Colonic mucosa (tissue), 4 donors: ENCODE measurements at regions not wholly inside any gene's neighbourhood (a gene's known extent, or its start where the extent isn't known, plus 50 kb on each side); places are given as distances from the start of the nearest gene placed in this dataset.

Experiments used
- DNase-seq: peaks from one replicate; pipeline ENCODE4 v3.0.0-alpha.2; 2020
- H3K27ac ChIP-seq: fragments of 200-600 bp; one replicate; pipeline ENCODE4 v1.8.0; 2021
- H3K27me3 ChIP-seq: fragments of 200-600 bp; one replicate; pipeline ENCODE4 v1.8.0; 2021
- H3K36me3 ChIP-seq: fragments of 200-600 bp; one replicate; pipeline ENCODE4 v1.8.0; 2021
- H3K4me1 ChIP-seq: fragments of 200-600 bp; one replicate; pipeline ENCODE4 v1.8.0; 2021; ENCODE audit warnings: mild to moderate bottlenecking
- H3K4me3 ChIP-seq: fragments of 200-600 bp; one replicate; pipeline ENCODE4 v1.8.0; 2021
- H3K9ac ChIP-seq, 2 donors: one replicate each; pipeline ENCODE4 v1.7.0; 2013; ENCODE audit warnings: control low read depth in 2 of 2, low read depth in 2 of 2, low read length in 2 of 2
- H3K9me3 ChIP-seq: fragments of 200-600 bp; one replicate; pipeline ENCODE4 v1.8.0; 2021
- intact Hi-C: fragments of 100-400 bp; cut with DNase I; formaldehyde crosslinking; loops from one replicate; pipeline ENCODE4 v1.14.1; 2022
- TF ChIP-seq, protein P1 (sequence below): fragments of 200-600 bp; IDR thresholded peaks from one replicate; pipeline ENCODE4 v1.8.0; 2022; ENCODE audit warnings: antibody characterized with exemption, mild to moderate bottlenecking
- donor health status: healthy.
- donor health status: DM: no; HTN: no; CAD: no.
- donor health status: DM: no; HTN: no; CAD: no.

DNA sequence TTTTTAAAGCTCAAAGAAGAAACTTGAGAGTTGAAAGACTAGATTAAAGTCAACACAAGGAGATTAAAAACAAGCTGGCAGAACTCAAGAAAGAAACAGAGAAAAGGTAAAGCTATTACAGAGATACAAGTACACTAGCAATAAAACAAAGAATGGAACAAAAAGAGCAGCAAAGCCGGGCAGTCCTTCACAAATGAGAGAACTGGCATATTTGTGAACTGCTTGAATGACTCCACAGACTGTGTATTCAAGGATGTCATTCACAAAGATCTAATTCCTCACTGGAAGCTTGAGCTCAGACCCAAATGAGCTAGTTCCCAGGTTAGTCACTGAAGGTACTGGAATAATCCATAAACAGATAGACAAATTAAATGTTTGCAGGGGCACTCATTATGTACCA, 318.0 kb downstream of the MYCN start:
- no peak for DNase-seq
- Histone ChIP-seq H3K9me3 (no peaks in the 10 kb centered on the region), H3K4me3 (no peak overlapping the region), H3K27ac (no peak overlapping the region), H3K36me3 (no peaks in the 10 kb centered on the region), H3K27me3 (no peaks in the 10 kb centered on the region), H3K4me1 (no peaks in the 10 kb centered on the region), H3K9ac (no peak overlapping the region)
- TF ChIP-seq, protein P1, sequence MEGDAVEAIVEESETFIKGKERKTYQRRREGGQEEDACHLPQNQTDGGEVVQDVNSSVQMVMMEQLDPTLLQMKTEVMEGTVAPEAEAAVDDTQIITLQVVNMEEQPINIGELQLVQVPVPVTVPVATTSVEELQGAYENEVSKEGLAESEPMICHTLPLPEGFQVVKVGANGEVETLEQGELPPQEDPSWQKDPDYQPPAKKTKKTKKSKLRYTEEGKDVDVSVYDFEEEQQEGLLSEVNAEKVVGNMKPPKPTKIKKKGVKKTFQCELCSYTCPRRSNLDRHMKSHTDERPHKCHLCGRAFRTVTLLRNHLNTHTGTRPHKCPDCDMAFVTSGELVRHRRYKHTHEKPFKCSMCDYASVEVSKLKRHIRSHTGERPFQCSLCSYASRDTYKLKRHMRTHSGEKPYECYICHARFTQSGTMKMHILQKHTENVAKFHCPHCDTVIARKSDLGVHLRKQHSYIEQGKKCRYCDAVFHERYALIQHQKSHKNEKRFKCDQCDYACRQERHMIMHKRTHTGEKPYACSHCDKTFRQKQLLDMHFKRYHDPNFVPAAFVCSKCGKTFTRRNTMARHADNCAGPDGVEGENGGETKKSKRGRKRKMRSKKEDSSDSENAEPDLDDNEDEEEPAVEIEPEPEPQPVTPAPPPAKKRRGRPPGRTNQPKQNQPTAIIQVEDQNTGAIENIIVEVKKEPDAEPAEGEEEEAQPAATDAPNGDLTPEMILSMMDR, result no peak
- intact Hi-C loops, result no loop called here

- Histone ChIP-seq H3K27ac (no peak overlapping the region), H3K9ac (no peak overlapping the region), H3K36me3 (no peaks in the 10 kb centered on the region), H3K27me3 (no peaks in the 10 kb centered on the region), H3K4me1 (no peaks in the 10 kb centered on the region), H3K9me3 (no peaks in the 10 kb centered on the region), H3K4me3 (no peak overlapping the region)
- TF ChIP-seq, protein P1, result no peak
- DNase-seq, result no peak
- intact Hi-C loops, result no loop called here
These were observed 317.1 kb downstream of the MYCN start for GRCh38 chr2:16257322-16258028.

DNA sequence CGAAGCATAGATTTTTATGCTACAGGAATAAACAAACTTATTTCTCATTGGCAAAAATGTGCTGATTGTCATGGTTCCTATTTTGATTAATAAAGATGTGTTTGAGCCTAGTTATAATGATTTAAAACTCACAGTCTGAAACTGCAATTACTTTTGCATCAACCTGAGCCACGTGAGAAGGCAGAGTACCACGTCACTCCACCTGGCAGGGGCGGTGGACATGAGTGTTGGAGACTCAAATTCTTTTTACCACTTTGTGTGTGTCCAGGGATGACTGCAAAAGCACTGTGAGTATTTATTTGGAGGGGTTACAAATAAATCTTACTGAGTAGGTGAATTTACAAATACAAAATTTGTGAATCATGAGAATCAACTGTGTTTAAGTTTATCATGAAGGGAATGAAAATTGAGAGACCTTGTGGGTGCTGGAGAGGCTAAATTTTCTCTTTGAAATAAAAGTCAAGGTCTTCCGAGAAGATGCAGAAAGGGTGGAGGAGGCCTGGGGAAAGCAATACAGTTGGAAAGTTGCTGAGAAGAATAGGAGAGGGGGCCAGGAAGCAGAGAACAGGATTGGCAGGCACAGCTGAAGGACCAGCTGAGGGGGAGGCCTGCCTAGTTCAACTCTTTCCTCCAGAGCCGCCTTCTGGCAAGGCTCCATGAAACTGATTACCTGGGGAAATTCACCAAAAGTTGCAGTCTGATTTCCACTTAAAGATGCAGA, 316.4 kb downstream of the MYCN start:
- Histone ChIP-seq H3K4me3 (no peak overlapping the region), H3K9me3 (no peaks in the 10 kb centered on the region), H3K27ac (no peak overlapping the region), H3K9ac (no peak overlapping the region), H3K27me3 (no peaks in the 10 kb centered on the region), H3K36me3 (no peaks in the 10 kb centered on the region), H3K4me1 (no peaks in the 10 kb centered on the region)
- intact Hi-C loops, result no loop called here
- TF ChIP-seq, protein P1, result no peak
- DNase-seq, result no peak

DNA sequence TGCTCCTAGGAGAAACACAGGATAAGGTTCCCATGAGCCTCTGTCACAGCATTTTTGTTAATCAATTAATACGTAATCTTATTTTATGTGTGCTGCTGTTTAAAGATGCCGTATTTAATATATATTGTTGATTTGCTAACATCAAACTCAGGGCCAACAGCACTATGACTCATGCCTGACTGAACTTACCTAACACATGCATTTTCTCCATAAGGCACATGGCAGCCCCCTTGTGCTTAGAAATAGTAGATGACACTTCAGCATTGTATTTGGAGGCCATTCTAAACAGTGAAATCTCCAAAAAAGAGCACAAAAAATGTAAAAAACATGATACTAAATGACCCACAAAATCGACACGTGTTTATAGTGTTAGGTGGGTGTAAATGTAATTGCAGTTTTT, 314.8 kb downstream of the MYCN start:
- H3K4me1 ChIP-seq, result no peaks in the 10 kb centered on the region
- H3K9me3 ChIP-seq, result no peaks in the 10 kb centered on the region
- DNase-seq, result no peak
- no peak overlapping the region for H3K9ac ChIP-seq
- H3K36me3 ChIP-seq, result no peaks in the 10 kb centered on the region
- no peak overlapping the region for H3K4me3 ChIP-seq
- intact Hi-C loops, result no loop called here
- H3K27ac ChIP-seq, result no peak overlapping the region
- TF ChIP-seq, protein P1, result no peak
- no peaks in the 10 kb centered on the region for H3K27me3 ChIP-seq

DNA sequence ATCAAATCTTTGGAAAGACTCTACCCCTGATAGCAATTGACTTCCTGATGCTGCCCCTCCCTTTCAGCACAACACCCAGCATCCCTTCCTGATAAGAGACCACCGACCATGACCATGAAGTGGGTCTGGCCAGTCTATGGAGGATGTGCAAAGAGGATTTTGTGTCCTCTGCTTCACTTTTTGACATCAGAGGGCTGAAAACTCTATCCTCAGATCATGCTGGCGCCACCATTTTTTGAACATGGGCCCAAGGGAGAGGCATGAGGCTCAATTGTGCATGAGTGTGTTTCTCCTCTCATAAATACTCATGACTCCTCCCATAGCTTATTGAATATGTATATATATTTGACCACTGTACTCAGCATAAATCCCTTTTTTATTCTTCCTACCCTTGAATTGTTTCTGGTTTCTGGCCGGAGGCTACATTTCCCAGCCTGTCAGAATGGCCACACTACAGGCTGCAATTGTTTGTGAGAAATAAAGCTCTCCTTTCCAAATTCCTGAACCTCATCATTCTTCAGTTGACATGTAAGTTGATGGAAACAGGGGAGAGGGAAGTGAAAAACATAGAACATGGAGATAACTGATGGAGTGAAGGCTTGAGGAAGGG, 314.1 kb downstream of the MYCN start:
- Histone ChIP-seq H3K4me1 (no peaks in the 10 kb centered on the region), H3K27me3 (no peaks in the 10 kb centered on the region), H3K27ac (no peak overlapping the region), H3K36me3 (no peaks in the 10 kb centered on the region), H3K4me3 (no peak overlapping the region), H3K9me3 (no peaks in the 10 kb centered on the region), H3K9ac (no peak overlapping the region)
- TF ChIP-seq, protein P1, result no peak
- intact Hi-C loops, result no loop called here
- DNase-seq, result no peak
